HG02623 (cell line): ENCODE measurements at regions not wholly inside any gene's neighbourhood (a gene's known extent, or its start where the extent isn't known, plus 50 kb on each side); places are given as distances from the start of the nearest gene placed in this dataset.
A peak's percentile ranks its signal among the peaks of the same experiment; 100 is the strongest.

ENCODE experiments used
- ATAC-seq: cut with Tn5 transposase; IDR thresholded peaks from one replicate; pipeline ENCODE4 v1.9.1; 2021; ENCODE audit warnings: moderate library complexity; ENCODE audit not compliant: unreplicated experiment

- no peak for ATAC-seq
Measured at GRCh38 chr11:104830508-104830907, 67.8 kb downstream of the CASP12 start.

- ATAC-seq, result no peak
Measured at GRCh38 chr11:104830080-104830479, 68.2 kb downstream of the CASP12 start.

- no peak for ATAC-seq
Measured at GRCh38 chr11:104826772-104827171, 71.5 kb downstream of the CASP12 start.

- no peak for ATAC-seq
Measured at GRCh38 chr11:104823657-104824056, 74.6 kb downstream of the CASP12 start.

- ATAC-seq, result no peak
Measured at GRCh38 chr11:104820431-104820830, 77.8 kb downstream of the CASP12 start.

- ATAC-seq, result no peak
Measured at GRCh38 chr11:104819603-104820002, 78.7 kb downstream of the CASP12 start.

- no peak for ATAC-seq
Measured at GRCh38 chr11:104819107-104819506, 79.2 kb downstream of the CASP12 start.

GRCh38 chr11:104817973-104818372, 80.3 kb downstream of the CASP12 start:
- no peak for ATAC-seq

- ATAC-seq, result no peak
Measured at GRCh38 chr11:104813532-104813931, 84.7 kb downstream of the CASP12 start.

GRCh38 chr11:104812103-104812788, 86.0 kb downstream of the CASP12 start:
- ATAC-seq, result no peak

GRCh38 chr11:104803776-104804175, 94.5 kb downstream of the CASP12 start:
- no peak for ATAC-seq

GRCh38 chr11:104799251-104799650, 99.0 kb downstream of the CASP12 start:
- peak; percentile 84 for ATAC-seq

GRCh38 chr11:104798789-104799188, 99.5 kb downstream of the CASP12 start:
- peak; percentile 73 for ATAC-seq

GRCh38 chr11:104796301-104796700, 102.0 kb downstream of the CASP12 start:
- ATAC-seq, result no peak

- no peak for ATAC-seq
Measured at GRCh38 chr11:104795501-104796213, 102.6 kb downstream of the CASP12 start.

- no peak for ATAC-seq
Measured at GRCh38 chr11:104792861-104793260, 105.4 kb downstream of the CASP12 start.

GRCh38 chr11:104791896-104792295, 106.4 kb downstream of the CASP12 start:
- ATAC-seq, result no peak

GRCh38 chr11:104784684-104785460, 113.4 kb downstream of the CASP12 start:
- ATAC-seq, result no peak

GRCh38 chr11:104783241-104783640, 115.0 kb downstream of the CASP12 start:
- no peak for ATAC-seq

- ATAC-seq, result no peak
Measured at GRCh38 chr11:104782377-104782754, 115.9 kb downstream of the CASP12 start.

- ATAC-seq, result no peak
Measured at GRCh38 chr11:104781719-104782376, 116.4 kb downstream of the CASP12 start.
